HL-60 (cell line): ENCODE measurements at regions not wholly inside any gene's neighbourhood (a gene's known extent, or its start where the extent isn't known, plus 50 kb on each side); places are given as distances from the start of the nearest gene placed in this dataset.

ENCODE experiments used
- CTCF ChIP-seq: IDR thresholded peaks from one replicate; pipeline ENCODE4 v1.5.1; 2011; ENCODE audit warnings: low read length, control low read depth, inconsistent platforms; ENCODE audit not compliant: insufficient read depth
- GABPA ChIP-seq: IDR thresholded peaks from 2 replicates; pipeline ENCODE4 v1.6.1; 2012; ENCODE audit warnings: low read depth
- POLR2AphosphoS5 ChIP-seq: IDR thresholded peaks from 2 replicates; pipeline ENCODE4 v1.6.1; 2012; ENCODE audit warnings: low read depth
- REST ChIP-seq: IDR thresholded peaks from 2 replicates; pipeline ENCODE4 v1.6.1; 2012; ENCODE audit warnings: low read depth; ENCODE audit not compliant: insufficient replicate concordance

GRCh38 chr2:864501-865106 is 86.0 kb upstream of the SNTG2 start:
- TF ChIP-seq REST (no peak), CTCF (no peak), POLR2AphosphoS5 (no peak), GABPA (no peak)
